Fibroblast of lung (primary cell): ENCODE measurements at regions not wholly inside any gene's neighbourhood (a gene's known extent, or its start where the extent isn't known, plus 50 kb on each side); places are given as distances from the start of the nearest gene placed in this dataset.

Experiments used
- DNase-seq, 2 donors: peaks; one replicate each; pipeline versions ENCODE4 v3.0.0 to v3.0.0-alpha.2; 2010; ENCODE audit warnings: low read depth in 2 of 2
- H2AFZ ChIP-seq: 2 replicates; pipeline ENCODE4 v1.5.1; 2012; ENCODE audit warnings: low read length, control low read depth, inconsistent platforms
- H3K27ac ChIP-seq: 2 replicates; pipeline ENCODE4 v1.5.1; 2011; ENCODE audit warnings: low read length, control low read depth; ENCODE audit not compliant: insufficient read depth
- H3K27me3 ChIP-seq: 2 replicates; pipeline ENCODE4 v1.5.1; 2011; ENCODE audit warnings: mild to moderate bottlenecking, low read length; ENCODE audit not compliant: control insufficient read depth, insufficient read depth
- H3K36me3 ChIP-seq: 2 replicates; pipeline ENCODE4 v1.5.1; 2011; ENCODE audit warnings: low read length; ENCODE audit not compliant: control insufficient read depth, insufficient read depth
- H3K4me1 ChIP-seq: 2 replicates; pipeline ENCODE4 v1.5.1; 2011; ENCODE audit warnings: low read length; ENCODE audit not compliant: control insufficient read depth, insufficient read depth; ENCODE audit errors: extremely low read depth
- H3K4me2 ChIP-seq: 2 replicates; pipeline ENCODE4 v1.5.1; 2011; ENCODE audit warnings: low read length, control low read depth; ENCODE audit not compliant: insufficient read depth; ENCODE audit errors: extremely low read depth
- H3K4me3 ChIP-seq, 4 experiments: fragments of 200-600 bp in 1 of 4; sonication (generic) in 1 of 4; replicated peaks in 1 of 4; 2 replicates each; pipeline ENCODE4 v1.5.1; 2011 to 2016; ENCODE audit warnings: low read length in 4 of 4, low read depth in 3 of 4, mild to moderate bottlenecking in 3 of 4, control low read depth in 2 of 4, inconsistent platforms in 1 of 4, mixed read lengths in 1 of 4; ENCODE audit not compliant: insufficient read depth in 1 of 4; ENCODE audit errors: control extremely low read depth in 1 of 4
- H3K79me2 ChIP-seq: 2 replicates; pipeline ENCODE4 v1.5.1; 2012; ENCODE audit warnings: mild to moderate bottlenecking, low read length, inconsistent platforms; ENCODE audit not compliant: control insufficient read depth, insufficient read depth
- H3K9ac ChIP-seq: 2 replicates; pipeline ENCODE4 v1.5.1; 2011; ENCODE audit warnings: mild to moderate bottlenecking, low read length, control low read depth; ENCODE audit not compliant: insufficient read depth
- H3K9me3 ChIP-seq: 2 replicates; pipeline ENCODE4 v1.5.1; 2012; ENCODE audit warnings: low read depth, low read length; ENCODE audit not compliant: control insufficient read depth, insufficient read depth
- H4K20me1 ChIP-seq: 2 replicates; pipeline ENCODE4 v1.5.1; 2011; ENCODE audit warnings: low read length; ENCODE audit not compliant: control insufficient read depth, insufficient read depth; ENCODE audit errors: extremely low read depth
- EZH2 ChIP-seq: IDR thresholded peaks from 2 replicates; pipeline ENCODE4 v1.5.1; 2012; ENCODE audit warnings: low read length, control low read depth, mild to moderate bottlenecking; ENCODE audit errors: missing control alignments
- TF ChIP-seq, protein P1 (sequence below), 2 donors: IDR thresholded peaks in 1 of 2; conservative IDR thresholded peaks in 1 of 2; 1 replicate in 1 of 2; 2 replicates in 1 of 2; pipeline ENCODE4 v1.5.1; 2011 to 2012; ENCODE audit warnings: low read length in 2 of 2, control low read depth in 1 of 2, inconsistent platforms in 1 of 2, low read depth in 1 of 2, mild to moderate bottlenecking in 1 of 2

DNA sequence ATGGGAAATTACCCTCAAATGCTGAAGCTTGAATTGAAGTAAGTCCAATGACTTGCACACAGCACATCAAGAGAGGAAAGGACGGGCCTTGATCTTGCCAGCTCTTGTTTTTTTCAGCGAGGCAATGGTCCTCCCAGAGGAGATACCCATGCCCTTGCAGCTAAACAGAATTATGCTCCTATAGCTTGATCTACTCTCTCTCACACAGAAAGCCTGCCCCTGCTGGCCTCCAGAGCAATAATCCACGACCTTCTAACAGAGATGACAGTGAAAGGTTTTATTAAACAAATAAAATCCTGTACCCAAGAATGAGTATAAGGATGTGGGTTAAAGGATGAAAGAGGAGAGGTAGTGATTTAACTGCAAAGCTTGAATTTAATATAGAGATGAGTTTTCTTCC lies 268.0 kb downstream of the ADRA2A start:
- no peak overlapping the region for H3K9ac ChIP-seq
- H4K20me1 ChIP-seq = no peaks in the 10 kb centered on the region
- H3K27me3 ChIP-seq = no peaks in the 10 kb centered on the region
- H3K79me2 ChIP-seq = no peaks in the 10 kb centered on the region
- no peak for DNase-seq
- no peak overlapping the region for H3K4me2 ChIP-seq
- H3K4me3 ChIP-seq = no peak overlapping the region
- H2AFZ ChIP-seq = no peak overlapping the region
- H3K4me1 ChIP-seq = no peaks in the 10 kb centered on the region
- H3K27ac ChIP-seq = no peak overlapping the region
- H3K9me3 ChIP-seq = no peaks in the 10 kb centered on the region
- no peaks in the 10 kb centered on the region for H3K36me3 ChIP-seq
- no peak for TF ChIP-seq EZH2
- TF ChIP-seq, protein P1, sequence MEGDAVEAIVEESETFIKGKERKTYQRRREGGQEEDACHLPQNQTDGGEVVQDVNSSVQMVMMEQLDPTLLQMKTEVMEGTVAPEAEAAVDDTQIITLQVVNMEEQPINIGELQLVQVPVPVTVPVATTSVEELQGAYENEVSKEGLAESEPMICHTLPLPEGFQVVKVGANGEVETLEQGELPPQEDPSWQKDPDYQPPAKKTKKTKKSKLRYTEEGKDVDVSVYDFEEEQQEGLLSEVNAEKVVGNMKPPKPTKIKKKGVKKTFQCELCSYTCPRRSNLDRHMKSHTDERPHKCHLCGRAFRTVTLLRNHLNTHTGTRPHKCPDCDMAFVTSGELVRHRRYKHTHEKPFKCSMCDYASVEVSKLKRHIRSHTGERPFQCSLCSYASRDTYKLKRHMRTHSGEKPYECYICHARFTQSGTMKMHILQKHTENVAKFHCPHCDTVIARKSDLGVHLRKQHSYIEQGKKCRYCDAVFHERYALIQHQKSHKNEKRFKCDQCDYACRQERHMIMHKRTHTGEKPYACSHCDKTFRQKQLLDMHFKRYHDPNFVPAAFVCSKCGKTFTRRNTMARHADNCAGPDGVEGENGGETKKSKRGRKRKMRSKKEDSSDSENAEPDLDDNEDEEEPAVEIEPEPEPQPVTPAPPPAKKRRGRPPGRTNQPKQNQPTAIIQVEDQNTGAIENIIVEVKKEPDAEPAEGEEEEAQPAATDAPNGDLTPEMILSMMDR (conservative IDR thresholded peaks at IDR 0.05 in 1 of 2, IDR thresholded peaks at IDR 0.05 in 1 of 2; ENCODE audit: low read depth in 1 of 2, low read length in 2 of 2) = no peak

DNA sequence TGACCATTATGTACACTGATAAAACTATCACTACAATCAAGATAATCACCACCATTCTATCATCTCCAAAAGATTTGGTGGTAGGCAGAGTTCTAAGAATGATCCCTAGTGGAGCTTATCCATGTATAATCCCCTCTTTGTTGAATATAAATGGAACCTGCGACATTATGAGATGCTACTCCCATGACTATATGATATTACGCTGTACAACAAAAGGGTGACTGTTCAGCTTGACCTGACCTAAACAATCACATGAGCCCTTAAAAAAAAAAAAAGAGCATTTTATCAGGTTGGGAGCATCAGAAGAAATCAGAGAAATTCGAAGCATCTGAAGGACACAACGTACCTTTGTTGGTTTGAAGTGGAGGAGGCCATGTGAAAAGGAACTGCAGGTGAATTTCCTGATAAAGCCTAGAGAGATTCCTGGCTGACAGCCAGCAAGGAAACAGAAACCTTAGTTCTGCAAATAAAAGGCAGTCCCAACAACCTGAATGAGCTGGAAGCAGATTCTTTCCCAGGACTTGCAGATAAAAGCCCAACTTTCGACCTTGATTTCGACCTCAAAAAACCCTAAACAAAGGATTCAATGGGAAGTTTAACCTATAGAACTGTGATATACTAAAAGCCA lies 270.7 kb downstream of the ADRA2A start:
- TF ChIP-seq, protein P1 (conservative IDR thresholded peaks at IDR 0.05 in 1 of 2, IDR thresholded peaks at IDR 0.05 in 1 of 2; ENCODE audit: low read depth in 1 of 2, low read length in 2 of 2) = no peak
- no peak for TF ChIP-seq EZH2
- H4K20me1 ChIP-seq = no peaks in the 10 kb centered on the region
- H3K79me2 ChIP-seq = no peaks in the 10 kb centered on the region
- H3K27ac ChIP-seq = no peak overlapping the region
- no peaks in the 10 kb centered on the region for H3K27me3 ChIP-seq
- no peak overlapping the region for H3K9ac ChIP-seq
- H3K9me3 ChIP-seq = no peaks in the 10 kb centered on the region
- no peaks in the 10 kb centered on the region for H3K36me3 ChIP-seq
- H2AFZ ChIP-seq = no peak overlapping the region
- no peak overlapping the region for H3K4me2 ChIP-seq
- H3K4me3 ChIP-seq = no peak overlapping the region
- no peak for DNase-seq
- no peaks in the 10 kb centered on the region for H3K4me1 ChIP-seq

DNA sequence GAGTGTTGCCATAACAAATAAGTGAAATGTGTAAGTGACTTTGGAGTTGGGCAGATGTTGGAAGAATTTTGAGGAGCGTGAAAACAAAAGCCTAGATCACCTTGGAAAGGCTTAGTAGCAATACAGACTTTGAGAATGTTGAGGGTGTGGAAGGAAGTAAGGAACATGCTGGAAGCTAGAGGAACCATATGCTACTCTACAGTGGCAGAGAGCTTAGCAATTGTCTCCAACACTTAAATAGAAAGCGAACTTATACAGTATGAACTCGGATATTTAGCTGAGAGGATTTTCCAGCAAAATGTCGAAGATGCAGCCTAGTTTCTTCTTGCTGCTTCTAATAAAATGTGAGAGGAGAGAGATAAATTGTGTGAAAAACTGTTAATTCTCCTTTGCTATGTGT lies 271.2 kb downstream of the ADRA2A start:
- Histone ChIP-seq H3K4me1 (no peaks in the 10 kb centered on the region), H3K9me3 (no peaks in the 10 kb centered on the region), H3K9ac (no peak overlapping the region), H3K79me2 (no peaks in the 10 kb centered on the region), H4K20me1 (no peaks in the 10 kb centered on the region), H3K4me3 (no peak overlapping the region), H2AFZ (no peak overlapping the region), H3K27ac (no peak overlapping the region), H3K36me3 (no peaks in the 10 kb centered on the region), H3K27me3 (no peaks in the 10 kb centered on the region), H3K4me2 (no peak overlapping the region)
- DNase-seq = no peak
- TF ChIP-seq EZH2 = no peak
- TF ChIP-seq, protein P1 (conservative IDR thresholded peaks at IDR 0.05 in 1 of 2, IDR thresholded peaks at IDR 0.05 in 1 of 2; ENCODE audit: low read depth in 1 of 2, low read length in 2 of 2) = no peak
